Esophagus (tissue), 2 donors: ENCODE measurements at regions not wholly inside any gene's neighbourhood (a gene's known extent, or its start where the extent isn't known, plus 50 kb on each side); places are given as distances from the start of the nearest gene placed in this dataset.

Source experiments
- H3K27ac ChIP-seq, 2 donors: one replicate each; pipeline ENCODE4 v1.5.1; 2013; ENCODE audit warnings: low read depth in 2 of 2, mild to moderate bottlenecking in 2 of 2, inconsistent platforms in 1 of 2, low read length in 1 of 2, moderate library complexity in 1 of 2
- H3K27me3 ChIP-seq, 2 donors: one replicate each; pipeline ENCODE4 v1.6.1; 2013; ENCODE audit warnings: low read length in 2 of 2, control low read depth in 1 of 2, mild to moderate bottlenecking in 1 of 2; ENCODE audit not compliant: insufficient read depth in 2 of 2, control insufficient read depth in 1 of 2
- H3K36me3 ChIP-seq, 2 donors: one replicate each; pipeline ENCODE4 v1.6.1; 2013; ENCODE audit warnings: low read length in 1 of 2; ENCODE audit not compliant: control insufficient read depth in 2 of 2, insufficient read depth in 2 of 2
- H3K4me1 ChIP-seq, 2 donors: one replicate each; pipeline ENCODE4 v1.6.1; 2013; ENCODE audit warnings: low read length in 1 of 2; ENCODE audit not compliant: control insufficient read depth in 2 of 2, insufficient read depth in 2 of 2
- H3K4me3 ChIP-seq, 2 donors: one replicate each; pipeline ENCODE4 v1.5.1; 2013; ENCODE audit warnings: low read length in 2 of 2, mild to moderate bottlenecking in 2 of 2, low read depth in 1 of 2, moderate library complexity in 1 of 2
- H3K9me3 ChIP-seq, 2 donors: one replicate each; pipeline ENCODE4 v1.6.1; 2013; ENCODE audit warnings: mild to moderate bottlenecking in 2 of 2, low read depth in 1 of 2, low read length in 1 of 2, moderate library complexity in 1 of 2; ENCODE audit not compliant: control insufficient read depth in 2 of 2, insufficient read depth in 1 of 2
- WGBS, 2 donors: extraction: QIAGEN DNeasy Blood & Tissue Kit; methylation state at CpG; one replicate each; pipeline ENCODE4 v1.1.7; 2013; 5-methylcytosine and 5-hydroxymethylcytosine counted together
- donor health status: healthy with polysubstance abuse.
- donor health status: Bipolar disorder and iron deficiency.

DNA sequence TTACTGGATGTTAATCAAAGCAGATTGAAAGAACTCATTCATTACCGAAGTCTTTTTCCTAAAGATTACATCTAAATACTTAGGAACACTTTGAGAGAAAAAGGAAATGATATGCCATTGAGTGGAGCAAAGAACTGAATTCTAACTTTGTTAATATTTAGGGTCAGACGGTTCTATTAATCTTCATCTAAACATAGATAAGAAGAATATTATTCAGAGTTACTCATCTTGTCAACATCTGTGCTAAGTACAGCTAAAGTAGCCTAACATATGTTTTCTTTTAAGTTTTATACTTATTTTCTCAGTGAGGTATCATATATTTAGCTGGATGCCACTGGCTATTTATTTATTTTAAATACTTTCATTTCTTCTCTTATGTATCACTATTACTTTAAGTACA lies 1763.7 kb downstream of the EFNA5 start:
- Histone ChIP-seq H3K4me1 (no peaks in the 10 kb centered on the region), H3K4me3 (no peak overlapping the region), H3K27me3 (no peaks in the 10 kb centered on the region), H3K27ac (no peak overlapping the region), H3K9me3 (no peaks in the 10 kb centered on the region), H3K36me3 (no peaks in the 10 kb centered on the region)
- 57 to 64% methylated on average over 2 of the region's 2 CpGs for WGBS, 2 donors

DNA sequence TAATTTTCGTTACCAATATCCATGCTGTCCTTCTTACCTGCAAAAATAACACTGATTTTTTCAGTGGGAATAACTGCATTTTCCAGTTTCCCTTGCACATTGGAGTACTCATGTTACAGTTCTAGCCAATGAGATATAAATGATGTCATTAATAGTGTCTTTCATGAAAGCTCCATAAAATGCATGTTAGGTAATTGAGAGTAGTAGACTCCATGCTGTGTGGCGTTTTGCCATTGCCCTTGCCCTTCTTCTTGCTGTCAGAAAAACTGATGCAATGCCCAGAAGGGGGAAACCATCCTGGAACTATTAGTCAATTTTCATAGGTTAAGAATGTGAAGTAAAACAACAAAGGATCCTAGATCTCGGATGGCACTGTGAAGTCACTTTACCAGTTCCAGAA lies 1765.3 kb downstream of the EFNA5 start:
- H3K4me3 ChIP-seq = no peak overlapping the region
- H3K4me1 ChIP-seq = no peaks in the 10 kb centered on the region
- no peak overlapping the region for H3K27ac ChIP-seq
- no peaks in the 10 kb centered on the region for H3K27me3 ChIP-seq
- no peaks in the 10 kb centered on the region for H3K9me3 ChIP-seq
- no peaks in the 10 kb centered on the region for H3K36me3 ChIP-seq
- 70 to 83% methylated on average over 3 of the region's 3 CpGs for WGBS, 2 donors

DNA sequence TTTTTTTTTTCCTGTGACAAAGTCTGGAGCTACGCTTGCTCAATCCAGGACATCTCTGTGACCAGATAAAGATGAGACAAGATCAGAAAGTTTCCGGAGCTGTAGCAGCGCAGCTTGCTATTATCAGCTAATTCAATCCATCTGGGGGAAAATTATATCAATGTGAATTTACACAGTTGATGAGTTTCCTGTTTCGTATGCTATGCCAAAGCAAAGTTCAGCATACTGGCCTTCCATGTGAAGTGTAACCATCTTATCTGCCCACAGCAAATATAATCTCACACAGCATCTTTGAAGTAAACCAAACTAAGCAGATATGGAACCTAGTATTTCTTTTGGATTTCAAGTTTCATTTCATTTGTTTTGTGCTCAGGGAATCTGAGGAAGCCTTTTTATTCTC lies 1767.7 kb downstream of the EFNA5 start:
- Histone ChIP-seq H3K9me3 (no peaks in the 10 kb centered on the region), H3K27me3 (no peaks in the 10 kb centered on the region), H3K27ac (no peak overlapping the region), H3K4me1 (no peaks in the 10 kb centered on the region), H3K36me3 (no peaks in the 10 kb centered on the region), H3K4me3 (no peak overlapping the region)
- 54 to 64% methylated on average over 4 of the region's 4 CpGs for WGBS, 2 donors

DNA sequence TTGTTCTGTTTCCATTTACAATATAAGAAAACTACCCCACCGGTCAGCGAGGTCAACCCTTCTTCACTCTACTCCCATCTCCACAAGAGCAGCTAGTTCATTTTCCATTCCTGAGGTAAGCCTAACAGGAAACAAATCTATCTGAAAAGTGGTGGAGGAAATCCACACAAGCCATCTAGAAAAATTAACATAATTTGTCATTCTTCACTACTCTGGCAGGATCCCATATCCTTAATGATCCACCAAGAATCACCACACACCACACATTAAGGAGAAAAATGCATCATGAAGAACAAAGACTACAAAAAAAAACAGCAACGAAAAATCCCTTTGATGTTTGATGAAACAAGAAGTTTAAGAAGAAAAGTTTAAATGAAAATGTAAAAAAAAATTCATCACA lies 1771.0 kb downstream of the EFNA5 start:
- Histone ChIP-seq H3K4me3 (no peak overlapping the region), H3K4me1 (no peaks in the 10 kb centered on the region), H3K36me3 (no peaks in the 10 kb centered on the region), H3K9me3 (no peaks in the 10 kb centered on the region), H3K27me3 (no peaks in the 10 kb centered on the region), H3K27ac (no peak overlapping the region)
- 70 to 74% methylated on average over 3 of the region's 3 CpGs for WGBS, 2 donors

DNA sequence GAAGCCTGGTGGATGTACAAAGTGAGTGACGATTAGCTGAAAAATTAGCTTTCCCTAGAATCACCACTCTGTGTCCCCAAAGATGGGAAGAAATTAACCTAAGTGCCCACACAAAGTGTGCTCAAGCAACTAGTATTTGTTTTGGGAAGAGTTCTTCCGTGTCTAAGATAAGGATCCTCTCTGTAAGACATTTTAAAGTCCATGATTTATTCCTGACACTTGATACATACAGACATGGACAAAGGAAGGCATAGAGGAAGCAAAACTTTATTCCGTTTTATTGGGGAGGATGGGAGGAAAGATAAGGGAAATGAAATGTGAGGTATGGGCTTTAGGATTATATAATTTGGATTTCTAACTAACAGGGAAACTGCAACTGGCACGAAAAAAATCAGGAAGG lies 1772.6 kb downstream of the EFNA5 start:
- no peaks in the 10 kb centered on the region for H3K4me1 ChIP-seq
- H3K27me3 ChIP-seq = no peaks in the 10 kb centered on the region
- no peaks in the 10 kb centered on the region for H3K36me3 ChIP-seq
- no peak overlapping the region for H3K27ac ChIP-seq
- WGBS, 2 donors = 50 to 64% methylated on average over 4 of the region's 4 CpGs
- no peak overlapping the region for H3K4me3 ChIP-seq
- H3K9me3 ChIP-seq = no peaks in the 10 kb centered on the region

DNA sequence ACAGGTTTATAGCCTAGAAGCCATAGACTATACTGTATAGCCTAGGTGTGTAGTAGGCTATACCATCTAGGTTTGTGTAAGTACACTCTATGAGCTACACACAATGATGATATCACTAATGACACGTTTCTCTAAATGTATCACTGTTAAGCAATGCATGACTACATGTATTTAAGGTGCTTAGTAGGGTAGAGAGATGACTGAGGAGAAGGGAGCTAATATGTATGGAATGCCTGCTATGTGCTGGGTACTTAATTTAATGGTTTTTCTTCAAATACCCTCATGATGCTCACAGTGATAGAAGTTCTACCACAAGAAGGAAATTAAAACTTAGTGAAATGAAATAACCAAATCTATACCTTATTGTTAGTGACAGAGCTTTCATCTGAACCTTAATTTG lies 1785.5 kb downstream of the EFNA5 start:
- Histone ChIP-seq H3K9me3 (no peaks in the 10 kb centered on the region), H3K27ac (no peak overlapping the region), H3K27me3 (no peaks in the 10 kb centered on the region), H3K36me3 (no peaks in the 10 kb centered on the region), H3K4me1 (no peaks in the 10 kb centered on the region), H3K4me3 (no peak overlapping the region)
- WGBS, 2 donors = 45 to 57% methylated on average over 1 of the region's 1 CpG

DNA sequence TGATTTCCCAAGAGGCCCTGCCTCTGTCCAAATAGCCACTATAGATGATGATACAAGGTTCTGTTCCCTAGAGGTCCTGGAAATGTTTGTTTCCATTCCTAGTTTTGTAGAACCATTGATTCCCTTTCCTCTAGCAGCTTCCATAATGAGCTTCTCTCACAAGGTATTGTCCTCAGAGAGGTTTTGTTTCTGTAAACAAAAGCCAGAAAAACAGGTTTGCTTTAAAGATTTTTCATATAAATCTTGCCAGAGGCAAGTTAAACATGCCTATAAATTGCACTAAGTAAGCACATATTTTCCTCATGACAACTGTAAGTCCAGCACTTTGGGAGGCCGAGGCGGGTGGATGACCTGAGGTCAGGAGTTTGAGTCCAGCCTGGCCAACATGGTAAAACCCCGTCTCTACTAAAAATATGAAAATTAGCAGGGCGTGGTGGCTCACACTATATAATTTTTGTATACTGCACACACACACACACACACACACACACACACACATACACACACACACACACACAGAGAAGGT lies 1787.7 kb downstream of the EFNA5 start:
- no peak overlapping the region for H3K4me3 ChIP-seq
- no peaks in the 10 kb centered on the region for H3K4me1 ChIP-seq
- H3K36me3 ChIP-seq = no peaks in the 10 kb centered on the region
- WGBS, 2 donors = 58 to 65% methylated on average over 4 of the region's 4 CpGs
- H3K9me3 ChIP-seq = no peaks in the 10 kb centered on the region
- H3K27ac ChIP-seq = no peak overlapping the region
- H3K27me3 ChIP-seq = no peaks in the 10 kb centered on the region

DNA sequence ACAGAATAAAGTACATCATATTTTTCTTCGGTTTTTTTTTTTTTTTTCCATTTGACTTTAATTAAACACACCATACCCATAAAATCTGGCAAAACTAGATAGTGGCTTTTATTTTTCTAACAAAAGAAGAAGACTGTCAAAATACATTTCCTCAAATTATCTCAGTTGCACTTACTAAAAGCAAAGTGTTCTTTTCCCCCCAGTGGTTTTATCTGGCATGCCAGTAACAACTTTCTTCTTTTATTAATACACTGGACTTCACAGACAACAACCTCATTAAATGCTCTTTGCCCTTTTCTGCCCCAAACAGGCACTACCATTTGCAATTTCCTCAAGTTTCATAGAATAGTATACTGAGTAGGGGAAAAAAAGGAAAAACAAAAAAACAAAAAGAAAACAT lies 1792.3 kb downstream of the EFNA5 start:
- Histone ChIP-seq H3K27ac (no peak overlapping the region), H3K36me3 (no peaks in the 10 kb centered on the region), H3K9me3 (no peaks in the 10 kb centered on the region), H3K4me1 (no peaks in the 10 kb centered on the region), H3K27me3 (no peaks in the 10 kb centered on the region), H3K4me3 (no peak overlapping the region)
- WGBS, 2 donors = 66 to 88% methylated on average over 1 of the region's 1 CpG

DNA sequence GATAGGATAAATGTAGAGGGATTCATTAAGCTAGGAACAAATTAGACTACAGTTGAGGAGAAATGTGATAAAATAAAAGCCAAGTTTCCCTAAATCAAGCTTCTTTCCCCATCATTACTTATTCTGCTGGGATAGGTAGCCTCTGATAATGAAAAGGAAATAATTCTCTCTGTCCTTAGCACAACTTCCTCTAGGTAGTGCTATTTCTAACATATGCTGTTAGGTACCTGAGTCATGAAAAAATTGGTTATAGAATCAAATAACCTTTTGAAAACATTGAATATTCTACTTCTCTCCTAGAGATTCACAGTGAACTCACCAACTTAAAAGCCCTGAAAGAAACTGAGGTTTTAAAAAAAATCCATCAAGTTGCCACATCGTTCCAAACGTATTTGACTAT lies 1793.1 kb downstream of the EFNA5 start:
- no peak overlapping the region for H3K27ac ChIP-seq
- 80 to 86% methylated on average over 2 of the region's 2 CpGs for WGBS, 2 donors
- no peaks in the 10 kb centered on the region for H3K4me1 ChIP-seq
- no peaks in the 10 kb centered on the region for H3K9me3 ChIP-seq
- H3K4me3 ChIP-seq = no peak overlapping the region
- no peaks in the 10 kb centered on the region for H3K27me3 ChIP-seq
- H3K36me3 ChIP-seq = no peaks in the 10 kb centered on the region

DNA sequence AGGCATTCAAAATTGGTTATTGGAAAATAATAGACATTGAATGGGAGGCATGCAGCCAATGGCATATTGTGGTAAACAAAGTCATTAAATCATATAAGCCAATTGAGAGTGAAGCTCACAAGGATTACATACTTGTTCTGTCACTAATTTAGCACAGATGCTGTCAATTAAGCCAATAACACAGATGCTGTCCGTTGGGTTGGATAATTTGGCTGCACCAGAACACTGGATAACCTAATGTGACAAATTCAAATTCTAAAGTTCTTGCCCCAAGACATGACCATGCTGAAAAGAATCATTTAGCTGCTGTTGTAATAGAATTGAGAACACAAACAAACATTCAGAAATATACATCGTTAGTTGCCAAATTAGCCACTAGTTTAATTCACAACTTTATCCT lies 1796.4 kb downstream of the EFNA5 start:
- Histone ChIP-seq H3K36me3 (no peaks in the 10 kb centered on the region), H3K4me3 (no peak overlapping the region), H3K9me3 (no peaks in the 10 kb centered on the region), H3K4me1 (no peaks in the 10 kb centered on the region), H3K27me3 (no peaks in the 10 kb centered on the region), H3K27ac (no peak overlapping the region)
- WGBS, 2 donors = 76 to 83% methylated on average over 2 of the region's 2 CpGs
